Brain microvascular endothelial cell (primary cell): ENCODE measurements at regions not wholly inside any gene's neighbourhood (a gene's known extent, or its start where the extent isn't known, plus 50 kb on each side); places are given as distances from the start of the nearest gene placed in this dataset.

Experiments
- DNase-seq: peaks from one replicate; pipeline ENCODE4 v3.0.0-alpha.2; 2020
- H3K27ac ChIP-seq: fragments of 250-450 bp; sonication (Bioruptor Pico); 2 replicates; pipeline ENCODE4 v1.5.1; 2020; ENCODE audit warnings: mild to moderate bottlenecking, moderate library complexity
- H3K27me3 ChIP-seq: fragments of 250-450 bp; sonication (Bioruptor Pico); replicated peaks from 2 replicates; pipeline ENCODE4 v1.5.1; 2020; ENCODE audit warnings: mild to moderate bottlenecking
- H3K36me3 ChIP-seq: fragments of 250-450 bp; sonication (Bioruptor Pico); replicated peaks from 2 replicates; pipeline ENCODE4 v1.5.1; 2020; ENCODE audit warnings: mild to moderate bottlenecking
- H3K4me3 ChIP-seq: 2 replicates; pipeline ENCODE4 v1.5.1; 2011; ENCODE audit warnings: low read depth, mild to moderate bottlenecking, control low read depth, low read length, moderate library complexity
- in situ Hi-C: cut with HindIII; loops from 2 replicates; pipeline ENCODE4 v1.10.0; 2017; ENCODE audit warnings: low sequenced_read_pairs, low pct_ligation_motif_present
- TF ChIP-seq, protein P1 (sequence below): IDR thresholded peaks from 2 replicates; pipeline ENCODE4 v1.5.1; 2011; ENCODE audit warnings: low read depth, mild to moderate bottlenecking, moderate library complexity, low read length, control low read depth, inconsistent platforms; ENCODE audit errors: missing control alignments

GRCh38 chr4:179001918-179002317 lies 1559.7 kb upstream of the AGA start:
- TF ChIP-seq, protein P1, sequence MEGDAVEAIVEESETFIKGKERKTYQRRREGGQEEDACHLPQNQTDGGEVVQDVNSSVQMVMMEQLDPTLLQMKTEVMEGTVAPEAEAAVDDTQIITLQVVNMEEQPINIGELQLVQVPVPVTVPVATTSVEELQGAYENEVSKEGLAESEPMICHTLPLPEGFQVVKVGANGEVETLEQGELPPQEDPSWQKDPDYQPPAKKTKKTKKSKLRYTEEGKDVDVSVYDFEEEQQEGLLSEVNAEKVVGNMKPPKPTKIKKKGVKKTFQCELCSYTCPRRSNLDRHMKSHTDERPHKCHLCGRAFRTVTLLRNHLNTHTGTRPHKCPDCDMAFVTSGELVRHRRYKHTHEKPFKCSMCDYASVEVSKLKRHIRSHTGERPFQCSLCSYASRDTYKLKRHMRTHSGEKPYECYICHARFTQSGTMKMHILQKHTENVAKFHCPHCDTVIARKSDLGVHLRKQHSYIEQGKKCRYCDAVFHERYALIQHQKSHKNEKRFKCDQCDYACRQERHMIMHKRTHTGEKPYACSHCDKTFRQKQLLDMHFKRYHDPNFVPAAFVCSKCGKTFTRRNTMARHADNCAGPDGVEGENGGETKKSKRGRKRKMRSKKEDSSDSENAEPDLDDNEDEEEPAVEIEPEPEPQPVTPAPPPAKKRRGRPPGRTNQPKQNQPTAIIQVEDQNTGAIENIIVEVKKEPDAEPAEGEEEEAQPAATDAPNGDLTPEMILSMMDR: no peak
- Histone ChIP-seq H3K36me3 (no peaks in the 10 kb centered on the region), H3K4me3 (no peak overlapping the region), H3K27ac (no peak overlapping the region), H3K27me3 (no peaks in the 10 kb centered on the region)
- in situ Hi-C loops: no loop called here
- no peak for DNase-seq

DNA sequence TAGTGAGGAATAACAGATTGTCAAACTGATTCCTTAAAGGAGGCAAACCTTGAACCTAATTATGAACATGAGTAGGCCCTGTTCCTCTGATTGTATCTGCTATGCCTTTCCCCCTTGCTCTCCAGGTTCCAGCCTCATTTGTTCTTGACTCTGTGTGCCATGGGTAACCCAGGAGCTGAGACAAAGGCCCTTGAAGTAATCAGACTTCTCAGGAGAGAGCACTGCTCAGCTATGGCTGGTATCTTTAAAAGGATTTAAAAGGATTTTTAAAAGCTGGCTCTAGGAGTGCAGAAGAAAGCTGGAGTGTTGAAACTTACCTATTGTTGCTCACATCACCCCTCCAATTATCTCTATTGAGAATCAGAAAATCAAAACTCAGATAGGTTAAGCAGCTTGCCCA lies 1565.5 kb upstream of the AGA start:
- in situ Hi-C loops: no loop called here
- no peak for DNase-seq
- Histone ChIP-seq H3K27me3 (no peaks in the 10 kb centered on the region), H3K27ac (no peak overlapping the region), H3K4me3 (no peak overlapping the region), H3K36me3 (no peaks in the 10 kb centered on the region)
- TF ChIP-seq, protein P1: no peak

DNA sequence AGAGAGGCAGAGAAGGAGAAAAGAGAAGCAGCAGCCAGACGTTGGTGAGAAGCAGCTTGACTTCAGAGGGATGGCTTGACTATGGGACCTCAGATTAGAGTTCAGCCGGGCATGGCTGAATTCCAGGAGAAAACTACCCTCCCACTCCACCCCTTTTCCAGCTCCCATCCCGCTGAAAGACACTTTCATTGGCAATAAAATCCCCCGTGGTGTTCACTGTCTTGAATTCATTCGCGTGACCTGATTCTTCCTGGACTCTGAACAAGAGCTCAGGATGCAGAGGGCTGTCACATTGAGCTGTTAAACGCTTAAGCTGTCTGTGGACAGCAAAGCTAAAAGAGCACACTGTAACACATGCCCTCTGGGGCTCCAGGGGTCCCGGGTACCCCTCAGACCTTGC lies 1575.3 kb upstream of the AGA start:
- H3K27me3 ChIP-seq: no peaks in the 10 kb centered on the region
- in situ Hi-C loops: no loop called here
- TF ChIP-seq, protein P1: no peak
- H3K4me3 ChIP-seq: no peak overlapping the region
- H3K27ac ChIP-seq: no peak overlapping the region
- no peak for DNase-seq
- H3K36me3 ChIP-seq: no peaks in the 10 kb centered on the region

DNA sequence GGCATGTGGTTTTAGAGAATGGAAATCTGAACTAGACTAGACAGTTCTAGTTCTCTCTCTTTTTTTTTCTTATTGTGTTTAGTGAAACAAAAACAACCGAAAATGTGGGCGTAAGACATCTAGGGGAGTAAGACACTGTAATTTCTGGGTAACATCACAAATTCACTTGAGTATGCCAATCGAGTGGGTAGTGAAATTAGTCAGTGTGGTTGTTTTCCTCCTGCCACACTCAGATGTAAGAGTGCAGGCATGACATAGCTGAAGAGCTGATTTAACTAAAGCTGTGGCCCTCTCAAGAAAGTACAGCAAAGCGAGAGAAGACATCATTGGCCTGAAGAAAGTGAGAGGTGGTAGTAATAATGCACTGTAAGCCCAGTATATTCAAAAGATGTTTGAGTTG lies 1585.3 kb upstream of the AGA start:
- H3K36me3 ChIP-seq: no peaks in the 10 kb centered on the region
- H3K27me3 ChIP-seq: no peaks in the 10 kb centered on the region
- DNase-seq: no peak
- TF ChIP-seq, protein P1: no peak
- no peak overlapping the region for H3K4me3 ChIP-seq
- no peak overlapping the region for H3K27ac ChIP-seq
- in situ Hi-C loops: no loop called here

GRCh38 chr4:179028321-179028720 lies 1586.1 kb upstream of the AGA start:
- no peak overlapping the region for H3K4me3 ChIP-seq
- no peak overlapping the region for H3K27ac ChIP-seq
- H3K27me3 ChIP-seq: no peaks in the 10 kb centered on the region
- no peak for DNase-seq
- no peaks in the 10 kb centered on the region for H3K36me3 ChIP-seq
- TF ChIP-seq, protein P1: no peak
- in situ Hi-C loops: no loop called here

DNA sequence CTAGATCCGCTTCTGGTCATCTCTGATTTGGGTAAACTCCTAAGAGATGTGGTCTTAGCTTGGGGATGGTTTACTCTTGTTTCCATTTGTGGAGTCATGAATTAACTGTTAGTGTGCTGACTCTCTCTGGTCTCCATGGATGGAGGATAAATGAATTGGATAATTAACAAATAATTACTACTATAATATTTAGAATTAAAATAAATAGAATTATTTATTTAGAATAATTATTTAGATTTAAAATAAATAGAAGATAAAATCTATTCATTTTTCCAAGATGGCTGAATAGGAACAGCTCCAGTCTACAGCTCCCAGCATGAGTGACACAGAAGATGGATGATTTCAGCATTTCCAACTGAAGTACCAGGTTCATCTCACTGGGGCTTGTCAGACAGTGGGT lies 1587.4 kb upstream of the AGA start:
- DNase-seq: no peak
- TF ChIP-seq, protein P1: no peak
- H3K27ac ChIP-seq: no peak overlapping the region
- H3K4me3 ChIP-seq: no peak overlapping the region
- in situ Hi-C loops: no loop called here
- no peaks in the 10 kb centered on the region for H3K36me3 ChIP-seq
- H3K27me3 ChIP-seq: no peaks in the 10 kb centered on the region
